ENCODE measurements at regions not wholly inside any gene's neighbourhood (a gene's known extent, or its start where the extent isn't known, plus 50 kb on each side); places are given as distances from the start of the nearest gene placed in this dataset.
A peak's percentile ranks its signal among the peaks of the same experiment; 100 is the strongest.

DNA sequence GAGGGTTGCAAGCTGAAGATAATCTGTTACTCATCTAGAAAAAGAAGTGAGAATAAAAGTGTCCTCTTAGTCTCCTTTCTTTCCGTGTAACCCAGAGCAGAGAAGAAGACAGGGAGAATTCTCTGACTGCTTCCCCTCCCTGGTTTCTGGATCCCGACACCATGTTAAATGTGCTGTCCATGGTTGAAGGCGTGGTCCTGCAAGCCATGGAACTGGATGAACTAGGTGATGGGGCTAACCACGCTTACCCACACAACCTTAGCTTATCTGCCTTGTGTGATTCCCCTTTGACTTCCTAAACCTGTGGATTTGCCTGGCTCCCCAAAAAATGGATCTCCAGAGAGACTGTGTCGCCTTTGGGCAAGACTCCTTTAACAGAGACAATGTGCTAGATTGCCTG is 907.6 kb downstream of the FSTL5 start:
- H4K20me1 ChIP-seq (ENCODE audit: low read length): no peaks in the 10 kb centered on the region
- ATAC-seq (no peak), DNase-seq (no peak)
- intact Hi-C loops (cut with micrococcal nuclease): loop anchor here (10.0 kb wide), 4 partner anchors 309 to 1771 kb away; partner anchors contain the start of gene FSTL5
- POLR2A ChIA-PET (ENCODE audit: unreplicated experiment): no interaction called here
- BruUV-seq (replicated peaks): no TSS peak
- CTCF ChIA-PET: no interaction called here
- H3K9me3 ChIP-seq (ENCODE audit: low read length): no peaks in the 10 kb centered on the region; the same call in 1 of the 2 replicates
- no peaks in the 10 kb centered on the region for H3K27me3 ChIP-seq (ENCODE audit: low read length)
- no peak overlapping the region for H3K27ac ChIP-seq (ENCODE audit: low read length)
- H3K9ac ChIP-seq (ENCODE audit: low read length): no peak overlapping the region
- H3K36me3 ChIP-seq (ENCODE audit: low read depth, low read length): no peaks in the 10 kb centered on the region
- H3K4me2 ChIP-seq (ENCODE audit: low read length): no peak overlapping the region
- H2AFZ ChIP-seq (ENCODE audit: low read length): no peak overlapping the region
- no peaks in the 10 kb centered on the region for H3F3A ChIP-seq (ENCODE audit: low read length, unreplicated experiment)
- no peaks in the 10 kb centered on the region for H3K9me2 ChIP-seq (replicated peaks; ENCODE audit: low read length)
- H3K4me3 ChIP-seq (ENCODE audit: low read length): no peak overlapping the region
- TF ChIP-seq EZH2 (IDR thresholded peaks at IDR 0.05; ENCODE audit: low read length, unreplicated experiment) (no peak), EZH2phosphoT487 (IDR thresholded peaks at IDR 0.05; ENCODE audit: borderline replicate concordance, low read length) (no peak)
- TF ChIP-seq, protein P1, sequence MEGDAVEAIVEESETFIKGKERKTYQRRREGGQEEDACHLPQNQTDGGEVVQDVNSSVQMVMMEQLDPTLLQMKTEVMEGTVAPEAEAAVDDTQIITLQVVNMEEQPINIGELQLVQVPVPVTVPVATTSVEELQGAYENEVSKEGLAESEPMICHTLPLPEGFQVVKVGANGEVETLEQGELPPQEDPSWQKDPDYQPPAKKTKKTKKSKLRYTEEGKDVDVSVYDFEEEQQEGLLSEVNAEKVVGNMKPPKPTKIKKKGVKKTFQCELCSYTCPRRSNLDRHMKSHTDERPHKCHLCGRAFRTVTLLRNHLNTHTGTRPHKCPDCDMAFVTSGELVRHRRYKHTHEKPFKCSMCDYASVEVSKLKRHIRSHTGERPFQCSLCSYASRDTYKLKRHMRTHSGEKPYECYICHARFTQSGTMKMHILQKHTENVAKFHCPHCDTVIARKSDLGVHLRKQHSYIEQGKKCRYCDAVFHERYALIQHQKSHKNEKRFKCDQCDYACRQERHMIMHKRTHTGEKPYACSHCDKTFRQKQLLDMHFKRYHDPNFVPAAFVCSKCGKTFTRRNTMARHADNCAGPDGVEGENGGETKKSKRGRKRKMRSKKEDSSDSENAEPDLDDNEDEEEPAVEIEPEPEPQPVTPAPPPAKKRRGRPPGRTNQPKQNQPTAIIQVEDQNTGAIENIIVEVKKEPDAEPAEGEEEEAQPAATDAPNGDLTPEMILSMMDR (conservative IDR thresholded peaks at IDR 0.05; ENCODE audit: low read depth, low read length): no peak
- no peaks in the 10 kb centered on the region for H3K4me1 ChIP-seq (ENCODE audit: insufficient read depth, low read length)
- H3K79me2 ChIP-seq (ENCODE audit: low read length): no peaks in the 10 kb centered on the region

DNA sequence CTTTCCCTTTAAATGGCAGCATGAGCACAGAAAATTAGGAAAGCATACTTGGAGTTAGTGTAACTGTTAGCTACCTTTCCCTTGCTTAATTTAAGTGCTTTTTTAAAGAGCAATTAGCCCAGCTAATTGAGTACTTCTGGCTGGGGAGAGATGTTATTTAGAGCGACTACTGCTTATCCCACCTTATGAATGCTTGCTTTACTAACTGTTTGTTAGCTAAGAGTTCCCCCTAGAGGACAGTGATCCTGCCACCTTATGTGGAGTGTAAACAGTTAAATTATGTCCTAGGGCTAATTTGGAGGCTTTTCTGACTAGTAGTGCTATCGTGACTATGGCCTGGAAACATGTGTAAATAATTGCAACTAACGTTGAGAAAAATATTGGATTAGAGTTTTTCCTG is 909.4 kb downstream of the FSTL5 start:
- H3K9me3 ChIP-seq (ENCODE audit: low read length): no peaks in the 10 kb centered on the region; the same call in 1 of the 2 replicates
- DNase-seq: peak; percentile 35
- ATAC-seq: no peak
- TF ChIP-seq EZH2 (IDR thresholded peaks at IDR 0.05; ENCODE audit: low read length, unreplicated experiment) (no peak), EZH2phosphoT487 (IDR thresholded peaks at IDR 0.05; ENCODE audit: borderline replicate concordance, low read length) (no peak)
- TF ChIP-seq, protein P1 (conservative IDR thresholded peaks at IDR 0.05; ENCODE audit: low read depth, low read length): peak; percentile 54
- H3K27ac ChIP-seq (ENCODE audit: low read length): no peak overlapping the region
- H3K9me2 ChIP-seq (replicated peaks; ENCODE audit: low read length): no peaks in the 10 kb centered on the region
- ChIA-PET POLR2A (ENCODE audit: unreplicated experiment) (no interaction called here), CTCF (no interaction called here)
- H3K9ac ChIP-seq (ENCODE audit: low read length): no peak overlapping the region
- no peaks in the 10 kb centered on the region for H3K27me3 ChIP-seq (ENCODE audit: low read length)
- H3K4me1 ChIP-seq (ENCODE audit: insufficient read depth, low read length): no peaks in the 10 kb centered on the region
- H3K4me3 ChIP-seq (ENCODE audit: low read length): no peak overlapping the region
- no peak overlapping the region for H3K4me2 ChIP-seq (ENCODE audit: low read length)
- H3K79me2 ChIP-seq (ENCODE audit: low read length): no peaks in the 10 kb centered on the region
- H4K20me1 ChIP-seq (ENCODE audit: low read length): no peaks in the 10 kb centered on the region
- intact Hi-C loops (cut with micrococcal nuclease): loop anchor here (10.0 kb wide), 4 partner anchors 310 to 1770 kb away; partner anchors contain the start of gene FSTL5
- no peaks in the 10 kb centered on the region for H3F3A ChIP-seq (ENCODE audit: low read length, unreplicated experiment)
- no TSS peak for BruUV-seq (replicated peaks)
- no peak overlapping the region for H2AFZ ChIP-seq (ENCODE audit: low read length)
- no peaks in the 10 kb centered on the region for H3K36me3 ChIP-seq (ENCODE audit: low read depth, low read length)

DNA sequence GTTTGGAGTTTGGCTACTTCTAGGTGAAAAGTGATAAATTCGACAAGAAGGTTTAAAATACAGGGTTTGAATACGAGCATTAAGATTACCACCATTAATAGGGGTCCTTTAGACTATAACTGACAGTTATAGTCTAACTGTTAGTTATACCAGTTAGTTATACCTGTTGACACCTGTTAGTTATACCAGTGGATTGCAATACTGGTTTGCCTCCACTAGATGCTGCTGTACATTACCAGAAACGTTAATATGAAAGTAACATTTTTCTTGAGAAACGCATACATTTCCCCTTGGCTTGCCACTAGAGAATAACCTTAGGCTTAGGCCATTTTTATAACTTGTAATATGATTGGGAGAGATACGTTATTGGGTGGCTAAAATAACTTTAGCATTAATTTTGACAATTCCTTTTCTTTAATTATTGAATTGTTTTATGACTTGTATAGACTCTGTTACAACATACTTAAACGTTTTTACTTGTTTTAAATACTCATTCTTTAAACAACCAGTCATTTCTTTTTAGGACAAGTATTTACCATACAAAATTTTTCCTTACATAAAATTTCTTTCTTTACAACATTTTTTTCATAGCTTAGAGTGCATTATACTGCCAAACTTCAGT is 911.2 kb downstream of the FSTL5 start:
- no TSS peak for BruUV-seq (replicated peaks)
- H3K4me1 ChIP-seq (ENCODE audit: insufficient read depth, low read length): no peaks in the 10 kb centered on the region; the same call in 1 of the 2 replicates
- H3K4me3 ChIP-seq (ENCODE audit: low read length): no peak overlapping the region
- POLR2A ChIA-PET (ENCODE audit: unreplicated experiment): no interaction called here
- no peak overlapping the region for H3K9ac ChIP-seq (ENCODE audit: low read length)
- peak; percentile 60 for DNase-seq
- TF ChIP-seq, protein P1 (conservative IDR thresholded peaks at IDR 0.05; ENCODE audit: low read depth, low read length): peak; percentile 80
- TF ChIP-seq EZH2phosphoT487 (IDR thresholded peaks at IDR 0.05; ENCODE audit: borderline replicate concordance, low read length): no peak
- intact Hi-C loops (cut with micrococcal nuclease): loop anchor here (10.0 kb wide), 4 partner anchors 312 to 1768 kb away; partner anchors contain the start of gene FSTL5
- H3K27me3 ChIP-seq (ENCODE audit: low read length): no peaks in the 10 kb centered on the region
- H3F3A ChIP-seq (ENCODE audit: low read length, unreplicated experiment): no peaks in the 10 kb centered on the region
- no peaks in the 10 kb centered on the region for H3K9me2 ChIP-seq (replicated peaks; ENCODE audit: low read length)
- H3K4me2 ChIP-seq (ENCODE audit: low read length): peak overlapping the region; percentile 54; the same call in 1 of the 2 replicates
- CTCF ChIA-PET: no interaction called here
- no peaks in the 10 kb centered on the region for H4K20me1 ChIP-seq (ENCODE audit: low read length)
- H3K9me3 ChIP-seq (ENCODE audit: low read length): no peaks in the 10 kb centered on the region; the same call in 1 of the 2 replicates
- H3K79me2 ChIP-seq (ENCODE audit: low read length): no peaks in the 10 kb centered on the region
- peak; percentile 42 for ATAC-seq
- H2AFZ ChIP-seq (ENCODE audit: low read length): no peak overlapping the region
- no peak overlapping the region for H3K27ac ChIP-seq (ENCODE audit: low read length)
- H3K36me3 ChIP-seq (ENCODE audit: low read depth, low read length): no peaks in the 10 kb centered on the region

Measured in PC-3 (cell line).